Nephron progenitor cell (in vitro differentiated cells): ENCODE measurements at regions not wholly inside any gene's neighbourhood (a gene's known extent, or its start where the extent isn't known, plus 50 kb on each side); places are given as distances from the start of the nearest gene placed in this dataset.

Source experiments
- DNase-seq: peaks from one replicate; pipeline ENCODE4 v3.0.0; 2021
- H3K27ac Mint-ChIP-seq: 2 replicates; pipeline ENCODE4 v1.8.0; 2021; ENCODE audit warnings: mild to moderate bottlenecking, moderate library complexity, mixed read lengths
- H3K27me3 Mint-ChIP-seq: 2 replicates; pipeline ENCODE4 v1.8.0; 2021; ENCODE audit warnings: mild to moderate bottlenecking, low read depth, mixed read lengths; ENCODE audit not compliant: poor library complexity
- H3K36me3 Mint-ChIP-seq: 2 replicates; pipeline ENCODE4 v1.8.0; 2021; ENCODE audit warnings: low read depth, mixed read lengths
- H3K4me1 Mint-ChIP-seq: 2 replicates; pipeline ENCODE4 v1.8.0; 2021; ENCODE audit warnings: mixed read lengths
- H3K4me3 Mint-ChIP-seq: 2 replicates; pipeline ENCODE4 v1.8.0; 2021; ENCODE audit warnings: mild to moderate bottlenecking, moderate library complexity, mixed read lengths
- H3K9me3 Mint-ChIP-seq: 2 replicates; pipeline ENCODE4 v1.8.0; 2021; ENCODE audit warnings: mild to moderate bottlenecking, moderate library complexity, mixed read lengths
- TF ChIP-seq, protein P1 (sequence below): fragments of 200-600 bp; sonication (generic); IDR thresholded peaks from 2 replicates; pipeline ENCODE4 v1.5.0; 2021; ENCODE audit warnings: antibody characterized with exemption

DNA sequence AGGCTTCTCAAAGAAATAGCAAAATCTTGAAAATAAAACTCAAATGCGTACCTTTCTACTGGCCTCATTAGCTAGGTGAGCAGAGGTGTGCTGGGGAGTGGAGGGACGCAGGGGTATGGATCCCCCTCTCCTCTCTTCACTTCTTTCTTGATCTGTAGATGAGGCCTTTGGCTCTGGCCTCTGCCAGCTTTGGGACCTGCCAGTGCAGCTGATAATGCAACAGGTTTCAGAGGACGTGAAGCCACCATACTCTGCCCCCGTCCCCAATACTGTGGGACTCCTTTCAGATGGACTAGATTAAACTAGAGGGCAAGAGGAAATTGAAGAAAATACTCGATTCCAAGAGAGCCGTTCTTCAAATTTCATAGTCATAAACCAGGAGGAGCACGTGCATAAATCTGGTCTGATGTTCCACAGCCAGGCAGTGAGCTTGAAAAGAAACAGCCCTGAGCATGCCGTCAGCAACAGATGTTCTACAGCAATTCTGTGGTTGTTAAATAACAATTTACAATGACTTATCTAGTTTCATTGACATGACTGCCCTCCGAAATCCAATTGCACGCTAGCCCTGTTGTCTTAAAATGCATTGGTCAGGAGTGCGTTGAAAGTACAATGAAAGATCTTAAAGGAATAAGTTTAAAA lies 245.3 kb upstream of the FOXQ1 start:
- peaks cover 20% of the 10 kb centered on the region for H3K4me1 Mint-ChIP-seq
- no peak overlapping the region for H3K4me3 Mint-ChIP-seq
- TF ChIP-seq, protein P1, sequence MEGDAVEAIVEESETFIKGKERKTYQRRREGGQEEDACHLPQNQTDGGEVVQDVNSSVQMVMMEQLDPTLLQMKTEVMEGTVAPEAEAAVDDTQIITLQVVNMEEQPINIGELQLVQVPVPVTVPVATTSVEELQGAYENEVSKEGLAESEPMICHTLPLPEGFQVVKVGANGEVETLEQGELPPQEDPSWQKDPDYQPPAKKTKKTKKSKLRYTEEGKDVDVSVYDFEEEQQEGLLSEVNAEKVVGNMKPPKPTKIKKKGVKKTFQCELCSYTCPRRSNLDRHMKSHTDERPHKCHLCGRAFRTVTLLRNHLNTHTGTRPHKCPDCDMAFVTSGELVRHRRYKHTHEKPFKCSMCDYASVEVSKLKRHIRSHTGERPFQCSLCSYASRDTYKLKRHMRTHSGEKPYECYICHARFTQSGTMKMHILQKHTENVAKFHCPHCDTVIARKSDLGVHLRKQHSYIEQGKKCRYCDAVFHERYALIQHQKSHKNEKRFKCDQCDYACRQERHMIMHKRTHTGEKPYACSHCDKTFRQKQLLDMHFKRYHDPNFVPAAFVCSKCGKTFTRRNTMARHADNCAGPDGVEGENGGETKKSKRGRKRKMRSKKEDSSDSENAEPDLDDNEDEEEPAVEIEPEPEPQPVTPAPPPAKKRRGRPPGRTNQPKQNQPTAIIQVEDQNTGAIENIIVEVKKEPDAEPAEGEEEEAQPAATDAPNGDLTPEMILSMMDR = no peak
- no peak for DNase-seq
- H3K27me3 Mint-ChIP-seq = peaks cover 13% of the 10 kb centered on the region
- no peak overlapping the region for H3K27ac Mint-ChIP-seq
- no peaks in the 10 kb centered on the region for H3K9me3 Mint-ChIP-seq
- no peaks in the 10 kb centered on the region for H3K36me3 Mint-ChIP-seq

DNA sequence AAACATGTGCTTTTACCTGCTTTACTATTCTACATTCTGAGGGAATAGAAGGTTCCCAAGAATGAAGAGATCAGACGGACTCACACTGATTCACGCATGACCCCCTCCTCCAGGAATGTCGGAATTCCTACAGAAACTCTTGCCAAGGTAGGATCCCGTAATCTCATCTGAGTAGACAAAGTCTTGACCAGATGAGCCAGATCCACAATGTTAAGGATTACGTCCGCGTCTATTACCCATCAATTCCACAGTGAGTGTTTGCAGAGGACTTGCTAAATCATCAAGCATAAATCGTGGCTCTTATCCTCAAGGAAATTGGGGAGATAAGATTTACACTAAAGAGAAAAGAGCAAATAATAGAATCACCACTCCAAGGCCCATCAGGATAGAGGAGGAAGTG lies 245.9 kb upstream of the FOXQ1 start:
- H3K27ac Mint-ChIP-seq = no peak overlapping the region
- no peaks in the 10 kb centered on the region for H3K9me3 Mint-ChIP-seq
- peaks cover 13% of the 10 kb centered on the region for H3K27me3 Mint-ChIP-seq
- TF ChIP-seq, protein P1 = no peak
- peaks cover 20% of the 10 kb centered on the region for H3K4me1 Mint-ChIP-seq
- DNase-seq = no peak
- H3K4me3 Mint-ChIP-seq = no peak overlapping the region
- H3K36me3 Mint-ChIP-seq = no peaks in the 10 kb centered on the region

DNA sequence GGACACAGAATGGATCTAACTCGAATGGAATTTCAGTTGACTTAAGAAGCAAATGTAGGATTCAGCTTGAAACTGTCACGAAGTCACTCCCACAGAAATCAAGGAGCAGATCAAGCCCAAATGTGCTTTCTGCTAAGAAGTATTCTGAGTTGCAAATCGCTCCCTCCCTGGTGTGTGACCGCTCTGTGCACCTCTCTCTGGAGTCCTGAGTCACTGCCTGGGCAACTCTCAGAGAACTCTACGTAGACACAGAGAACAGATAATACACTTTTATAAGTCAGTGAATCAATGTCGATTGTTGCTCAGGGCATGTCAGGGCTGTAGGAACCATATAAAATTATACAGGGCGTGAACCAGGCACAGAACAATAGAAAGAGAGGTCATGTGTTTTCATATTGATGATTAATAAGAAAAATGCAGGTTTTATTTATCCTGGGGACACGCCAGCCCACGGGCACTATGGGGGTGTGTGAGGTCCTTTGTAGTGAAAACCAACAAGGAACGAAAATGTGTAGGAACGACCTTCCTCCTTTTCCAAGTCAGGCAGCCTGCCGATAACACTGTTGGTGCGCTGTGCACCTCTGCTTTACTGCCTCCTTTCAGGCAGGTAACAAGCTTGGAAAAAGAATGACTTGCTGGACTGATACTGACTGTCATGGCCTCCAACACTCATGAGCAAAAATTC lies 248.1 kb upstream of the FOXQ1 start:
- Mint-ChIP-seq H3K9me3 (no peaks in the 10 kb centered on the region), H3K27ac (no peak overlapping the region), H3K36me3 (no peaks in the 10 kb centered on the region), H3K4me1 (peaks cover 3% of the 10 kb centered on the region), H3K27me3 (peaks cover 19% of the 10 kb centered on the region), H3K4me3 (no peak overlapping the region)
- no peak for DNase-seq
- TF ChIP-seq, protein P1 = no peak

DNA sequence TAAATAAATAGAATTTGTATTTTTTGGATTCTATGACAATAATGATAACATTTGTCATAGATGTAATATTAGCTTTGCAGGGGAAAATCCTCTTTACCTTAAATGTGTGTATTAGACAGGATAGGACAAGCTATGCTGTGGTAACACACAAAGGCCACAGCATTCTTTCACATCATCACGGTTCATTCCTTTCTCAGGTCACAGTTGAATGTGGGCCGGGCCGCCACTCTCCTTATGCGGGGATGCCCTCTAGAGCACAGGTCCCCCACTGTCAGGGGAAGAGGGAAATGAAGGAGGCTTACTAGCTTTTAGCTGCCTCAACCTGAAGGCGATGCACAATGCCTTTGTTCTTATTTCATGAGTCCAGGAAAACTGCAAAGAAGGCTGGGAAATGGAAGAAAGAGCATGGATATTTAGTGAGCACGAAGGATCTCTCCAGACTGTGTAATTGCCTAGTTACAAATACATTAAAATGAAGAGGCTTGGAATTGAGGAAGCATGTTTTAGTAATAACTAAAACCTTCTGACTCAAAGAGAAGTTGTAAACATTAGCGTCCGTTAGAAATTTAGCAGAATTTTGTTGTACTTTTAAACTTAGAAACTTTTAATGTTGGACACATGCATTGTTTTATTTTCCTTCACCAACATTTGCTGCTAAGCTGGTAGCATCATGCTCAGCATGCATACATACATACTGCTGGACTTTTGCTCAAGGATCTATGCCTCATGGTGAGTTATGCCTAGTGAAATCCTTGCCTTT lies 248.9 kb upstream of the FOXQ1 start:
- Mint-ChIP-seq H3K9me3 (no peaks in the 10 kb centered on the region), H3K27me3 (peaks cover 19% of the 10 kb centered on the region), H3K36me3 (no peaks in the 10 kb centered on the region), H3K4me1 (no peaks in the 10 kb centered on the region), H3K27ac (no peak overlapping the region), H3K4me3 (no peak overlapping the region)
- TF ChIP-seq, protein P1 = no peak
- DNase-seq = no peak

DNA sequence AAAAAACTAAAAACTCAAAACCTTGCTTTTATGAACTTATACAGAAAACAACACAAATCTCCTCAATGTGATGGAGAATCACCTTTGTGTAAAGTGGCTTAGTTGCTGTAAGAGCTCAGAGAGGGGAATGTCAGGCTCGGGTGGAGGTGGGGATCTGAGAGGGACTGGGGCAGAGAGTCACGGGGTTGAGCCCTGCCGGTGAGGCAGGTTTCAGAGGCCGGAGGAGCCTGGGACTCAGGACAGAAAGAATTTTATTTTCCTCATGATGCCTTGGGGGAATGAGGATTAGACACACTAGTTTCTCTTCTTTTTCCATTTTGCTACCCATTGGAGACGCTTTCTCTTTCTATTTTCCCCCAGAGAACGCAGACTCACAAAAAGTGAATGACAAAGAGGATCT lies 252.3 kb upstream of the FOXQ1 start:
- TF ChIP-seq, protein P1 = no peak
- no peaks in the 10 kb centered on the region for H3K9me3 Mint-ChIP-seq
- no peak overlapping the region for H3K4me3 Mint-ChIP-seq
- H3K4me1 Mint-ChIP-seq = peaks cover 5% of the 10 kb centered on the region
- no peak for DNase-seq
- H3K36me3 Mint-ChIP-seq = no peaks in the 10 kb centered on the region
- H3K27me3 Mint-ChIP-seq = peaks cover 16% of the 10 kb centered on the region
- no peak overlapping the region for H3K27ac Mint-ChIP-seq
